ENCODE measurements at regions not wholly inside any gene's neighbourhood (a gene's known extent, or its start where the extent isn't known, plus 50 kb on each side); places are given as distances from the start of the nearest gene placed in this dataset.

- intact Hi-C loops (cut with DNase I): no loop called here
- H3K4me3 ChIP-seq: no peak overlapping the region
- no peaks in the 10 kb centered on the region for H3K36me3 ChIP-seq
- H3K27ac ChIP-seq: no peak overlapping the region
- H3K27me3 ChIP-seq: no peaks in the 10 kb centered on the region
- H3K9me3 ChIP-seq: no peaks in the 10 kb centered on the region
- DNase-seq (no peak), ATAC-seq (no peak)
- peaks cover 0 to 8% (median 2%) of the 10 kb centered on the region in 4 donors for H3K4me1 ChIP-seq
- no peak for TF ChIP-seq CTCF (IDR thresholded peaks at IDR 0.05)
- no peak for TF ChIP-seq POLR2A (IDR thresholded peaks at IDR 0.05)
- 77% methylated on average over 3 of the region's 3 CpGs for WGBS (ENCODE audit: insufficient coverage, low coverage, low lambda C conversion rate, missing lambda C conversion rate)
Observed at GRCh38 chr11:95585069-95585751, 204.4 kb downstream of the FAM76B start.

- H3K4me3 ChIP-seq: no peak overlapping the region
- WGBS (ENCODE audit: insufficient coverage, low coverage, low lambda C conversion rate, missing lambda C conversion rate): 85% methylated on average over 2 of the region's 2 CpGs
- TF ChIP-seq POLR2A (IDR thresholded peaks at IDR 0.05): no peak
- TF ChIP-seq CTCF (IDR thresholded peaks at IDR 0.05): no peak
- intact Hi-C loops (cut with DNase I): no loop called here
- H3K27ac ChIP-seq: no peak overlapping the region
- H3K4me1 ChIP-seq: peaks cover 0 to 1% (median 0%) of the 10 kb centered on the region in 4 donors
- H3K36me3 ChIP-seq: no peaks in the 10 kb centered on the region
- no peaks in the 10 kb centered on the region for H3K9me3 ChIP-seq
- DNase-seq: no peak
- ATAC-seq: no peak
- H3K27me3 ChIP-seq: no peaks in the 10 kb centered on the region
Observed at GRCh38 chr11:95584589-95584988, 205.0 kb downstream of the FAM76B start.

- Histone ChIP-seq H3K36me3 (no peaks in the 10 kb centered on the region), H3K4me1 (no peaks in the 10 kb centered on the region), H3K9me3 (no peaks in the 10 kb centered on the region), H3K27me3 (no peaks in the 10 kb centered on the region), H3K27ac (no peak overlapping the region), H3K4me3 (no peak overlapping the region)
- no peak for DNase-seq
- ATAC-seq: no peak
- TF ChIP-seq POLR2A (IDR thresholded peaks at IDR 0.05) (no peak), CTCF (IDR thresholded peaks at IDR 0.05) (no peak)
- intact Hi-C loops (cut with DNase I): no loop called here
- 88% methylated on average over 3 of the region's 3 CpGs for WGBS (ENCODE audit: insufficient coverage, low coverage, low lambda C conversion rate, missing lambda C conversion rate)
Observed at GRCh38 chr11:95584180-95584579, 205.4 kb downstream of the FAM76B start.

- no peaks in the 10 kb centered on the region for H3K27me3 ChIP-seq
- ATAC-seq (peak in 1 of 4 donors; percentile 71), DNase-seq (no peak)
- 100% methylated on average over 2 of the region's 2 CpGs for WGBS (ENCODE audit: insufficient coverage, low coverage, low lambda C conversion rate, missing lambda C conversion rate)
- no peaks in the 10 kb centered on the region for H3K36me3 ChIP-seq
- H3K4me3 ChIP-seq: no peak overlapping the region
- intact Hi-C loops (cut with DNase I): no loop called here
- peak in 1 of 4 donors; percentile 47 for TF ChIP-seq CTCF (IDR thresholded peaks at IDR 0.05)
- TF ChIP-seq POLR2A (IDR thresholded peaks at IDR 0.05): no peak
- H3K9me3 ChIP-seq: no peaks in the 10 kb centered on the region
- no peaks in the 10 kb centered on the region for H3K4me1 ChIP-seq
- H3K27ac ChIP-seq: no peak overlapping the region
Observed at GRCh38 chr11:95577716-95578460, 211.7 kb downstream of the FAM76B start.

All from right lobe of liver (tissue), 6 donors.